ENCODE measurements at regions not wholly inside any gene's neighbourhood (a gene's known extent, or its start where the extent isn't known, plus 50 kb on each side); places are given as distances from the start of the nearest gene placed in this dataset.

GRCh38 chr9:13929013-13929412, 384.9 kb downstream of the NFIB start:
- no peak overlapping the region for H3K4me2 ChIP-seq (ENCODE audit: control insufficient read depth, insufficient read depth)
- in situ Hi-C loops (cut with MboI) (no loop called here), intact Hi-C loops (cut with micrococcal nuclease; ENCODE audit: unreplicated experiment) (no loop called here)
- H3K27me3 ChIP-seq (replicated peaks in 1 of 2; ENCODE audit: control insufficient read depth in 2 of 2, insufficient read depth in 2 of 2, low read length in 1 of 2), result no peaks in the 10 kb centered on the region
- H3K4me3 ChIP-seq, result no peak overlapping the region
- no peak overlapping the region for H2AFZ ChIP-seq (ENCODE audit: control insufficient read depth, low read depth, low read length)
- ChIA-PET CTCF (no interaction called here), POLR2A (no interaction called here), RAD21 (ENCODE audit: unreplicated experiment) (no interaction called here), SMC1A (ENCODE audit: uncharacterized antibody, unreplicated experiment) (no interaction called here)
- no peaks in the 10 kb centered on the region for H3K36me3 ChIP-seq (ENCODE audit: control insufficient read depth in 2 of 2, insufficient read depth in 2 of 2, low read length in 1 of 2)
- FAIRE-seq, result no peak
- no peaks in the 10 kb centered on the region for H3K4me1 ChIP-seq (ENCODE audit: control insufficient read depth, insufficient read depth, low read length)
- no peak for ATAC-seq
- H3K9ac ChIP-seq (ENCODE audit: control insufficient read depth, insufficient read depth, low read length), result no peak overlapping the region
- H3K9me3 ChIP-seq (replicated peaks; ENCODE audit: control insufficient read depth, insufficient read depth, low read length), result no peaks in the 10 kb centered on the region
- DNase-seq (ENCODE audit: low read depth, low spot score), result no peak
- H3K79me2 ChIP-seq (ENCODE audit: control insufficient read depth, insufficient read depth, low read length), result no peaks in the 10 kb centered on the region
- BruUV-seq (replicated peaks), result no TSS peak
- H4K20me1 ChIP-seq (ENCODE audit: control insufficient read depth, insufficient read depth), result no peaks in the 10 kb centered on the region
- 3% methylated on average over 2 of the region's 2 CpGs for WGBS (ENCODE audit: insufficient coverage, insufficient replicate concordance, low lambda C conversion rate, missing lambda C conversion rate)
- H3K27ac ChIP-seq (ENCODE audit: control insufficient read depth, insufficient read depth), result no peak overlapping the region
- TF ChIP-seq CTCF (IDR thresholded peaks at IDR 0.05 in 2 of 3, conservative IDR thresholded peaks at IDR 0.05 in 1 of 3; ENCODE audit: control insufficient read depth in 2 of 3, extremely low read depth in 1 of 3, insufficient read depth in 1 of 3, low read depth in 3 of 3, low read length in 3 of 3) (no peak), KAT2A (conservative IDR thresholded peaks at IDR 0.05; ENCODE audit: control insufficient read depth, low read depth, low read length) (no peak), IRF4 (IDR thresholded peaks at IDR 0.05; ENCODE audit: low read depth, low read length) (no peak), SIN3A (IDR thresholded peaks at IDR 0.05; ENCODE audit: low read depth, low read length) (no peak), MYB (IDR thresholded peaks at IDR 0.05; ENCODE audit: borderline replicate concordance, low read depth, low read length) (no peak), BCL11A (IDR thresholded peaks at IDR 0.05; ENCODE audit: low read depth, low read length) (no peak), SUZ12 (IDR thresholded peaks at IDR 0.05; ENCODE audit: unreplicated experiment) (no peak), TBL1XR1 (IDR thresholded peaks at IDR 0.05; ENCODE audit: low read depth, low read length) (no peak)
- TF ChIP-seq, protein P1, sequence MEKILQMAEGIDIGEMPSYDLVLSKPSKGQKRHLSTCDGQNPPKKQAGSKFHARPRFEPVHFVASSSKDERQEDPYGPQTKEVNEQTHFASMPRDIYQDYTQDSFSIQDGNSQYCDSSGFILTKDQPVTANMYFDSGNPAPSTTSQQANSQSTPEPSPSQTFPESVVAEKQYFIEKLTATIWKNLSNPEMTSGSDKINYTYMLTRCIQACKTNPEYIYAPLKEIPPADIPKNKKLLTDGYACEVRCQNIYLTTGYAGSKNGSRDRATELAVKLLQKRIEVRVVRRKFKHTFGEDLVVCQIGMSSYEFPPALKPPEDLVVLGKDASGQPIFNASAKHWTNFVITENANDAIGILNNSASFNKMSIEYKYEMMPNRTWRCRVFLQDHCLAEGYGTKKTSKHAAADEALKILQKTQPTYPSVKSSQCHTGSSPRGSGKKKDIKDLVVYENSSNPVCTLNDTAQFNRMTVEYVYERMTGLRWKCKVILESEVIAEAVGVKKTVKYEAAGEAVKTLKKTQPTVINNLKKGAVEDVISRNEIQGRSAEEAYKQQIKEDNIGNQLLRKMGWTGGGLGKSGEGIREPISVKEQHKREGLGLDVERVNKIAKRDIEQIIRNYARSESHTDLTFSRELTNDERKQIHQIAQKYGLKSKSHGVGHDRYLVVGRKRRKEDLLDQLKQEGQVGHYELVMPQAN (conservative IDR thresholded peaks at IDR 0.05), result no peak
